HCT116 (cell line): ENCODE measurements at regions not wholly inside any gene's neighbourhood (a gene's known extent, or its start where the extent isn't known, plus 50 kb on each side); places are given as distances from the start of the nearest gene placed in this dataset.

ENCODE experiments used
- ATAC-seq: fragments of 200-7000 bp; cut with Tn5 transposase; 2 replicates; pipeline ENCODE4 v1.9.1; 2020; ENCODE audit warnings: mild to moderate bottlenecking, moderate library complexity
- BruUV-seq: library from RNA; stranded (reverse); fragments of 400-500 nt; replicated peaks from 2 replicates; lab custom pipeline; 2021; lab: Mats Ljungman, UMichigan
- CTCF ChIA-PET: fragments of 300-600 bp; sonication (Branson Sonifier 250); formaldehyde crosslinking; loops from one replicate; lab custom pipeline; 2021; ENCODE audit warnings: antibody characterized with exemption; lab: Charles Lee
- POLR2A ChIA-PET: fragments of 300-600, 350-600 bp; sonication (Branson Sonifier 250); formaldehyde crosslinking; loops from one replicate; lab custom pipeline; 2021; ENCODE audit warnings: antibody characterized with exemption; lab: Charles Lee
- RAD21 ChIA-PET, 2 experiments: fragments of 300-600 bp; sonication (Branson Sonifier 250); formaldehyde crosslinking; loops; one replicate each; lab custom pipeline; 2023; ENCODE audit warnings: low total read pairs in 2 of 2; ENCODE audit not compliant: uncharacterized antibody in 2 of 2, unreplicated experiment in 2 of 2, low non-redundant PET in 1 of 2; lab: Charles Lee
- DNase-seq: peaks from one replicate; pipeline ENCODE4 v3.0.0-alpha.2; 2010; ENCODE audit warnings: low read depth, low spot score
- H2AFZ ChIP-seq: fragments of 200-600 bp; shearing (Covaris generic), sonication (generic); 2 replicates; pipeline ENCODE4 v1.6.1; 2017; ENCODE audit warnings: low read depth, mixed run types, mixed read lengths, antibody characterized with exemption, low read length; ENCODE audit not compliant: poor library complexity, severe bottlenecking
- H3K27ac ChIP-seq: 2 replicates; pipeline ENCODE4 v1.5.1; 2012; ENCODE audit warnings: low read depth, low read length
- H3K27me3 ChIP-seq: fragments of 200-600 bp; sonication (generic); 2 replicates; pipeline ENCODE4 v1.6.1; 2016; ENCODE audit warnings: mixed run types, low read length, mixed read lengths; ENCODE audit not compliant: insufficient read depth
- H3K36me3 ChIP-seq, 2 experiments: fragments of 200-500 bp in 1 of 2; fragments of 200-600 bp in 1 of 2; sonication (Bioruptor generic) in 1 of 2; sonication (generic) in 1 of 2; 2 replicates each; pipeline versions ENCODE4 v1.5.1 to v1.6.1; 2014 to 2016; ENCODE audit warnings: low read length in 2 of 2, inconsistent platforms in 1 of 2, mixed read lengths in 1 of 2, mixed run types in 1 of 2; ENCODE audit not compliant: insufficient read depth in 2 of 2, control insufficient read depth in 1 of 2
- H3K4me1 ChIP-seq, 2 experiments: fragments of 200-600 bp in 1 of 2; sonication (generic) in 1 of 2; 2 replicates each; pipeline versions ENCODE4 v1.5.1 to v1.6.1; 2012 to 2017; ENCODE audit warnings: low read length in 2 of 2, inconsistent platforms in 1 of 2, mild to moderate bottlenecking in 1 of 2, mixed read lengths in 1 of 2, mixed run types in 1 of 2, moderate library complexity in 1 of 2; ENCODE audit not compliant: insufficient read depth in 2 of 2, control insufficient read depth in 1 of 2
- H3K4me2 ChIP-seq: fragments of 200-600 bp; sonication (generic); 2 replicates; pipeline ENCODE4 v1.6.1; 2017; ENCODE audit warnings: mixed run types, low read length, mixed read lengths
- H3K4me3 ChIP-seq, 2 experiments: fragments of 200-600 bp in 1 of 2; sonication (generic) in 1 of 2; replicated peaks in 1 of 2; 2 replicates each; pipeline ENCODE4 v1.5.1; 2011 to 2016; ENCODE audit warnings: low read length in 2 of 2, control low read depth in 1 of 2, low read depth in 1 of 2, mild to moderate bottlenecking in 1 of 2, mixed read lengths in 1 of 2, mixed run types in 1 of 2
- H3K79me2 ChIP-seq: fragments of 200-600 bp; sonication (generic); 2 replicates; pipeline ENCODE4 v1.6.1; 2017; ENCODE audit warnings: mild to moderate bottlenecking, mixed run types, low read length, moderate library complexity, mixed read lengths; ENCODE audit not compliant: insufficient read depth
- H3K9ac ChIP-seq: fragments of 200-600 bp; sonication (generic); 2 replicates; pipeline ENCODE4 v1.6.1; 2016; ENCODE audit warnings: low read length, mixed read lengths
- H3K9me2 ChIP-seq: fragments of 200-600 bp; sonication (generic), shearing (Covaris generic); 2 replicates; pipeline ENCODE4 v1.6.1; 2017; ENCODE audit warnings: mixed run types, mild to moderate bottlenecking, moderate library complexity; ENCODE audit not compliant: insufficient read depth
- H3K9me3 ChIP-seq, 2 experiments: fragments of 200-500 bp in 1 of 2; fragments of 200-600 bp in 1 of 2; sonication (Bioruptor generic) in 1 of 2; sonication (generic) in 1 of 2; 2 replicates each; pipeline ENCODE4 v1.6.1; 2014 to 2017; ENCODE audit warnings: low read length in 2 of 2, mixed read lengths in 2 of 2, inconsistent platforms in 1 of 2, low read depth in 1 of 2, mild to moderate bottlenecking in 1 of 2, mixed run types in 1 of 2, moderate library complexity in 1 of 2; ENCODE audit not compliant: control insufficient read depth in 1 of 2, insufficient read depth in 1 of 2
- H4K20me1 ChIP-seq: fragments of 200-600 bp; sonication (generic), shearing (Covaris generic); 2 replicates; pipeline ENCODE4 v1.6.1; 2017; ENCODE audit warnings: mixed run types, mild to moderate bottlenecking, moderate library complexity; ENCODE audit not compliant: insufficient read depth
- ATF3 ChIP-seq: IDR thresholded peaks from 2 replicates; pipeline ENCODE4 v1.6.1; 2012
- CEBPB ChIP-seq: IDR thresholded peaks from 2 replicates; pipeline ENCODE4 v1.6.1; 2012; ENCODE audit warnings: low read depth
- CTCF ChIP-seq, 3 experiments: fragments of 200-600 bp in 1 of 3; sonication (generic) in 1 of 3; IDR thresholded peaks in 2 of 3; conservative IDR thresholded peaks in 1 of 3; 2 replicates each; pipeline ENCODE4 v1.5.1; 2012 to 2017; ENCODE audit warnings: low read depth in 2 of 3, low read length in 2 of 3, antibody characterized with exemption in 1 of 3, borderline replicate concordance in 1 of 3, control low read depth in 1 of 3, mild to moderate bottlenecking in 1 of 3, mixed read lengths in 1 of 3, mixed run types in 1 of 3, moderate library complexity in 1 of 3; ENCODE audit not compliant: insufficient read depth in 1 of 3
- EZH2phosphoT487 ChIP-seq: fragments of 200-600 bp; IDR thresholded peaks from 2 replicates; pipeline ENCODE4 v1.6.1; 2018; ENCODE audit warnings: antibody characterized with exemption, borderline replicate concordance
- FOSL1 ChIP-seq: IDR thresholded peaks from 2 replicates; pipeline ENCODE4 v1.6.1; 2012; ENCODE audit warnings: low read depth
- POLR2AphosphoS5 ChIP-seq: IDR thresholded peaks from 2 replicates; pipeline ENCODE4 v1.6.1; 2011; ENCODE audit warnings: mild to moderate bottlenecking, low read depth, low read length, moderate library complexity
- RAD21 ChIP-seq: IDR thresholded peaks from 2 replicates; pipeline ENCODE4 v1.6.1; 2012; ENCODE audit warnings: low read depth, mild to moderate bottlenecking
- REST ChIP-seq: IDR thresholded peaks from 2 replicates; pipeline ENCODE4 v1.6.1; 2012; ENCODE audit warnings: low read depth
- YY1 ChIP-seq: IDR thresholded peaks from 2 replicates; pipeline ENCODE4 v1.6.1; 2011; ENCODE audit warnings: low read length, low read depth, moderate library complexity, mild to moderate bottlenecking; ENCODE audit not compliant: insufficient replicate concordance; ENCODE audit errors: extremely low read depth
- ZBTB33 ChIP-seq: IDR thresholded peaks from 2 replicates; pipeline ENCODE4 v1.6.1; 2011; ENCODE audit warnings: mild to moderate bottlenecking, low read length, moderate library complexity; ENCODE audit not compliant: insufficient replicate concordance; ENCODE audit errors: extremely low read depth
- intact Hi-C: fragments of 100-400 bp; cut with micrococcal nuclease; formaldehyde crosslinking; loops from 2 replicates; pipeline ENCODE4 v1.10.0; 2022
- TF ChIP-seq, protein P1 (sequence below): IDR thresholded peaks from 2 replicates; pipeline ENCODE4 v1.6.1; 2012

GRCh38 chr2:212945526-212945925 lies 205.9 kb downstream of the IKZF2 start:
- ChIA-PET RAD21 (no interaction called here), POLR2A (no interaction called here)

More at GRCh38 chr2:212945526-212945925, 205.9 kb downstream of the IKZF2 start:
- BruUV-seq, result no TSS peak
- H3K4me1 ChIP-seq, result peaks cover 10 to 11% of the 10 kb centered on the region in 2 experiments; a peak in 3 of 4 replicates
- no peak overlapping the region for H2AFZ ChIP-seq
- H3K27me3 ChIP-seq, result no peaks in the 10 kb centered on the region
- ATAC-seq (no peak), DNase-seq (no peak)
- no peaks in the 10 kb centered on the region for H3K36me3 ChIP-seq
- CTCF ChIA-PET, result no interaction called here
- TF ChIP-seq RAD21 (no peak), REST (no peak), EZH2phosphoT487 (no peak), POLR2AphosphoS5 (no peak), CEBPB (no peak), CTCF (IDR thresholded peaks at IDR 0.05 in 2 of 3, conservative IDR thresholded peaks at IDR 0.05 in 1 of 3; ENCODE audit: borderline replicate concordance in 1 of 3, insufficient read depth in 1 of 3, low read depth in 2 of 3, low read length in 2 of 3) (no peak), YY1 (no peak), ZBTB33 (no peak), ATF3 (no peak), FOSL1 (no peak)
- TF ChIP-seq, protein P1, sequence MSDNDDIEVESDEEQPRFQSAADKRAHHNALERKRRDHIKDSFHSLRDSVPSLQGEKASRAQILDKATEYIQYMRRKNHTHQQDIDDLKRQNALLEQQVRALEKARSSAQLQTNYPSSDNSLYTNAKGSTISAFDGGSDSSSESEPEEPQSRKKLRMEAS, result no peak
- H3K9ac ChIP-seq, result no peak overlapping the region
- no peaks in the 10 kb centered on the region for H3K9me2 ChIP-seq
- no peaks in the 10 kb centered on the region for H4K20me1 ChIP-seq
- H3K4me2 ChIP-seq, result no peak overlapping the region
- H3K9me3 ChIP-seq, result no peaks in the 10 kb centered on the region
- no peak overlapping the region for H3K27ac ChIP-seq
- H3K4me3 ChIP-seq, result no peak overlapping the region
- H3K79me2 ChIP-seq, result no peaks in the 10 kb centered on the region
- intact Hi-C loops, result no loop called here
